GM12865 (cell line): ENCODE measurements at regions not wholly inside any gene's neighbourhood (a gene's known extent, or its start where the extent isn't known, plus 50 kb on each side); places are given as distances from the start of the nearest gene placed in this dataset.

Experiments
- DNase-seq: peaks from one replicate; pipeline ENCODE4 v3.0.0; 2010; ENCODE audit warnings: low read depth
- H3K4me3 ChIP-seq: 2 replicates; pipeline ENCODE4 v1.5.1; 2011; ENCODE audit warnings: mild to moderate bottlenecking, low read depth, low read length, control low read depth
- CTCF ChIP-seq: IDR thresholded peaks from 2 replicates; pipeline ENCODE4 v1.5.1; 2011; ENCODE audit warnings: low read length, control low read depth, low read depth, inconsistent platforms; ENCODE audit not compliant: insufficient read depth; ENCODE audit errors: missing control alignments

GRCh38 chr12:98401427-98401826, 114.0 kb upstream of the TMPO start:
- peak; percentile 12 for DNase-seq
- H3K4me3 ChIP-seq: no peak overlapping the region
- TF ChIP-seq CTCF: no peak

DNA sequence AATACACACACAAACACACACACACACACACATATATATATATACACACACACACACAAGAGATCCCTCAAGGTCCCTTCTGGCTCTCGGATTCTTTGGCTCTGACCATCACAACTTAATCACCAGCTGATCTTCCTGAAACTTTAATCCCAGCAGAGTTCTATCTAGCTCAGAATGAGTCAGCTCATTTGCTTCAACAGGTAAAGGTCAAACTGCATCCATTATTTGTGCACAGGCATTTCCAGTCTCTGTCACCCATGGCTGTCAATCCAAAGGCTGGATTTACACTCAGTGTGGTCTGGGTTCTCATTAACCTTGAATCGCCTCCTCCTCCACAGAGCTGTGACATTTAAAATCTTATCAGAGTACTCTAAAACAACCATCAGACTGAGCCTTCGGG, 113.3 kb upstream of the TMPO start:
- TF ChIP-seq CTCF: no peak
- no peak for DNase-seq
- no peak overlapping the region for H3K4me3 ChIP-seq

DNA sequence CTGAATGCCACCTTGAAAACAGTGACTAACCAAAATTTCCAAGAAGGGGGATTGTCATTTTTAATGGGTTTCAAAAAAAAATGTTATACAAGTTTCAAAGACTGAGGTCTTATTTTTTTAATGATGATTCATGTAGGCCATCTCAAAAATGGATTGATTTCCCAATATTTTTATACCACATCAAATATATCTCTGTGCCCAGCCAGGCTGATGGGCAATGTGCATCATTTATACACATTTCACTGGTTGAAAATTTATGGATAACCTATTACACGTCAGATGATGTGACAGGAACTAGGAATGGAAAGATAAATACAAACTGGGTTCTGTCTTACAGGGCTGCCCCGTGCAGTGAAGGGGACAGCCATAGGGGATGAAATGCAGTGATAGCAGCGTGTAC, 112.7 kb upstream of the TMPO start:
- DNase-seq: no peak
- no peak for TF ChIP-seq CTCF
- H3K4me3 ChIP-seq: no peak overlapping the region

- TF ChIP-seq CTCF: no peak
- no peak for DNase-seq
- no peak overlapping the region for H3K4me3 ChIP-seq
Measured at GRCh38 chr12:98403385-98403784, 112.0 kb upstream of the TMPO start.

- no peak for TF ChIP-seq CTCF
- DNase-seq: peak; percentile 7
- H3K4me3 ChIP-seq: no peak overlapping the region
Measured at GRCh38 chr12:98403936-98404335, 111.5 kb upstream of the TMPO start.

DNA sequence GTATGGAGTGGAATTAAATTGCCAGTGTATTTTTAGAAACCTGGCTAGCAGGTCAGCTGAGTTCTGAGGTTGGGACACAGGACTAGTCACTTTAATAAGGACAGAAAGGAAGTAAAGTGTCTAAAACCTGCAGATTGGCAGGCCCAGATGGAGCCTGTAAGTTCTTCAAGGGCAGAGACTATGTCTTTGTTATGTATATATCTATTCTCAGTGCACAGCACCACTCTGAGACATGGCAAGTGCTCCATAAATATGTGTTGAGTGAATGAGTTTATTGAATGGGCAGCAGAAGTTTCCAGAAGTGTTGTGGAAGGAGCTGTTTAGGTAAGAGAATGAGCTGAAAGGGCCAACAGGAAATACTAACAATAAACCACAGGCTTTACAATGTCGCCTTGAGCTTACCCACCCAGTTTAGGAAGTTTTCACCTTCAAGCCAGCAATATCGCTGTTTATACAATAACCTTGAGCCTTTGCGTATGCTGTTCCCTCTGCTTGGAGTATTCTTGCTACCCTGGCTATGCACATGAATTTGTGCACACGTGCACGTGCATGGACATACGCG, 109.5 kb upstream of the TMPO start:
- no peak for DNase-seq
- H3K4me3 ChIP-seq: no peak overlapping the region
- no peak for TF ChIP-seq CTCF

DNA sequence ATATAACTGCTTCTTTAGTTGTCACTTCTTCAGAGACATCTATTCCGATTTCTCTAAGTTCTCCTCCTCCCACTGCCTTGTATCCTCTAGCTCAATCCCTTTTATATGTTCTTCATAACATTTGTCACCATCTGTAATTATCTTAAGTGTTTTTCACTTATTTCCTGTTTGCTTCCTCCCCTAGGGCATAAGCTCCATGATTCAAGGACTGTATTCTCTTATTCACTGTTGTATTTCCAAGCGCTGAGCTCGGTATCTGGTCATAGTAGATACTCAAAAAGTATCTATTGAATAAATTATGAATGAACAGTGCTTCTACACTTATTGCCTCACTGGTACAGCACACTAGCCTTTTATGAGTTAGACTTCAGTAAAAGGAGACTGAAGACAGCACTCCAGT, 109.0 kb upstream of the TMPO start:
- no peak for DNase-seq
- no peak for TF ChIP-seq CTCF
- no peak overlapping the region for H3K4me3 ChIP-seq
